HG03159 (cell line): ENCODE measurements at regions not wholly inside any gene's neighbourhood (a gene's known extent, or its start where the extent isn't known, plus 50 kb on each side); places are given as distances from the start of the nearest gene placed in this dataset.
"Not testable (repeated sequence)": the region's sequence is repeated elsewhere in the genome, so short reads cannot be mapped to it uniquely, and the experiment has no call there.

Experiments used
- ATAC-seq: cut with Tn5 transposase; IDR thresholded peaks from one replicate; pipeline ENCODE4 v1.9.1; 2021; ENCODE audit warnings: mild to moderate bottlenecking, moderate library complexity; ENCODE audit not compliant: unreplicated experiment

DNA sequence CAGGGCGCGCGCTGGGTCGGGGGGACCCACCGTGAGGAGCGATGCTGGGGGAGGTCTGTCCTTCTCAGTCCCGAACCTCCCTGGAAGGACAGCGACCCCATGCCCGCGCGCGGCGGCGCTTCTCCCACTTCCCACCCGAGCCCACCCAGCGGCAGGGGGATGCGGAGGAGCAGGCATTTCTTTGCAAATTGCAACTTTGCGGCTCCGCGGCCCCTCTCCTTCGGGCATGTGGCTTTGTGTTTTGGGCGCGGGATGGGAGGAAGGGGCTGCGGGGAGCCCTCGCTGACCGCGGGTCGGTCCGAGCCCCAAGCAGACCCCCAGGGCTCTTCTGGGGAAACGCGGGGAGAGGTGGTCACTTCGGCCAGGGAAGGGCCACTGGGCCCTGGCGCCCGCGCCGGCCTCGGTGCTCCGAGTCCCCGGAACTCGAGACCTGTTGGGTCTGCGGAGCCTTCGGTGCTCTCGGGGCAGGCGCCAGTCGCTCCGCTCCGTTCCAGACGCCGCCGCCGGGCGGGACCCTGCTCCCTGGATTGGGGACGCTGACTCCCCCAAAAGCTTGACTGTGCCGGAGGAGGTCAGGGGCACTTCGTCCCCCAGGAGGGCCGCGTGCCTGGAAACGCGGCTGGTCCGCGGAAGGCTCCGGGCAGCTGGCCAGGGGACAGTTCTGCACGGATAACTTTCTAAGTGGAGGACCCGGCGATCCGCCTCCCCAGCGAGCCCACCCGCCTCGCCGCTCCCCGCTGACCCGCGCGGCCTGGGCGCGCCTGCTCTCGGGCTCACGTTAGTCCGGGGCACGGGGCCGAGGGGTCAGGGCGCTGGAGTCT, 164.2 kb upstream of the DPP6 start:
- ATAC-seq, result no peak

DNA sequence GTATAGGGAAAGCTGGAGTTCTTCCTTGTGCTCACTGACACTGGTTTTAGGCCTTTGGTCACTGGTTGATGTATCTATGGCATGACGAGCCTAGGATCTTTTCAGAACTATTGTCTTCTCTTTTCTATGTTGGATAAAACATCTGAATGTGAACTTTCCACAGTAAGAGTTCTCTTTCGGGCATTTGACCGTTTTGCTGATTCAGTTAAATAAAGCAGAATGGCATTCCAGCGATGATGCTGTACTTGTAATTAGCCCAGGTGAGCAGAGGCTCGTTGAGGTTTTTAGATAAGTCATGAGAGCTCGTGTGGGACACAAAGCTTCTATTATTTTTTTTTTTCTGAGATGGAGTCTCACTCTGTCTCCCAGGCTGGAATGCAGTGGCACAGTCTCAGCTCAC, 160.2 kb upstream of the DPP6 start:
- no peak for ATAC-seq

DNA sequence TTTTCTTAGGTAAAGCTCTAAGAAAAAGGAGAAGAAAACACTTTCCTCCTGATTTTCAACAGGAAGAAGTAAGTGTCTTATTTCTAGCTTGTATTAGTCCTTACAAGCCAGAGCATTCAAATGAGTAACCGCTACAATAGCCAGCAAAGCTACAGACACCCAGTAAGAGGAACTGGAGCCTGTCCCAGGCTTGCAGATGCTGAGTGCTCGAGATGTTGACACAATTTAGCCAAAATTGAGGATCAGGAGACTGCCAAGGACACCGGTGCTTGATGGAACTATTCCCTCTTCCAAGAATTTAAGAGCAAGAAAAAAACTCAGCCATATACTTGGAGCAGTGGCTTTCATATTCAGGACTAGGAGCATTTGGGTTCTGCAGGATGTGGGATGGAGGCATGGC, 149.3 kb upstream of the DPP6 start:
- ATAC-seq, result no peak

DNA sequence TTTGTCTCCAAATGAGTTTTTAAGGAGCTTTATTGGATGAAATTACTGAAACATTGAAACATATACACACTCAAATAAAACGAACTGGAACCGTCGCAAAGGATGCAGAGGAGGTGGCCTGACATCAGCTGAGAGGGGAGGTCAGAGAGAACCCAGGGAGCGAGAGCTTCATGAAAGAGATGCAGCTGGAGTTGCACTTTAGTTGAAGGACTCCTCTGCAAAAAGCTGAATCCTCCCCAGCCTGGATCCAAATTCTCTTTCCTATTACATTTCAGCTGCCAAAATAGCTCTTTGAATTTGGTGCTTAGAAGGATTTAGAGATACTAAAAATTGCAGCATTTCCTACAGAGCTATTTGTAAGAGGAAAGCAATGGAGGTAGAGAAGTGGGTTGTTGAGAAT, 140.0 kb upstream of the DPP6 start:
- ATAC-seq, result no peak

DNA sequence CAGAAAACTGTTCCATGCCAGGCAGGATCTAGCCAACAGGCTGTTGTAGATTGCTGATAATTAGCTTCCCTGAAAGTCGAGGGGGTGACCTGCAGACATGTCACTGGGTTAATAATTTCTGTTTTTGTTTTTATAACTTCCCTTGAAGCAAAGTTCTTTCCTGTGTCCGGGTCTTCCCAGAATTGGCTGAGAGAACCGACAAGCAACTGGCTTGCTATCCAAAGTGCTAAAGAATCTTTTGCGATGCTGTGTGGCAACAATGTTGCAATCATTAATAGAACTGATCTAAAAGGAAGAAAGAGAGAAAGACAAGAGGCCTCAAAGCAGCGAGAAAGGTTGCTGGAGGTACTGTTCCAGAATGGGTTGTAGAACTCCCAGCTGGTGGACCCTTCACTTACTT, 132.1 kb upstream of the DPP6 start:
- ATAC-seq, result no peak

DNA sequence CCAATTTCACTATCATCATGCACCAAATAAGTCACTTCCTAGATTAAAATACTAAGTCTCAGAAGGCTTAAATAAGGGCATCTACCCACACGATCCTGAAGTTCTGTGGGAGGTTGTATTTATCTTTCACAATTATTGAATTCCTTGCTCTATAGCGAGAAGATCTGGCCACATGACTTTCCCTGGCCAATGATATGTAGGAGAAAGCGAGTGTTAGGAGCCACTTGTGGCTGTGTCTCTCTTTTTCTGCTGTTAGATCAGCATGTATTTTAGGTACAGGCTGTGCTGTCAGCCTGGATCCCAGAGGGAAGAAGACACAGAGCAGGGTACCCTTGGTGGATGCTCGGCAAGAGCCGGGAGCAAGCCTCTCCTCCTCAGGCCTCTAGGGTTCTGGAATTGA, 131.3 kb upstream of the DPP6 start:
- ATAC-seq, result no peak

DNA sequence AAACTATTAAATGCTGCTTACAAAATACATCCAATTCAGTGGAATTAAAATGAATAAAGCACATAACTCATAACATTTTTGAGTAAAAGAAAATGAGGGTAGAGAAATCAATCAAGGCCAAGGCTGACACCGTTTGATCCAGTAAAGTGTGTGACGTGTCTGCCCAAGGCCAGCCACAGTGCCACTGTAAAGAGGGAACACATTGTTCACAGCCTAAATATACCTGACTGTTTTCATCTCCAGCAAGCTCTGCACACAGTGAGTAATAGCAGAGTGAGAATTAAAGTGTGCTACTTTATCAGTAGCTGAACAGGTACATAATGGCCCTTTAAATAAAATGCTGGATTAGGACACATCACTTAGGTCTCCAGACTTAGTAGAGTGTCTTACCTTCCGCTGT, 130.8 kb upstream of the DPP6 start:
- no peak for ATAC-seq

DNA sequence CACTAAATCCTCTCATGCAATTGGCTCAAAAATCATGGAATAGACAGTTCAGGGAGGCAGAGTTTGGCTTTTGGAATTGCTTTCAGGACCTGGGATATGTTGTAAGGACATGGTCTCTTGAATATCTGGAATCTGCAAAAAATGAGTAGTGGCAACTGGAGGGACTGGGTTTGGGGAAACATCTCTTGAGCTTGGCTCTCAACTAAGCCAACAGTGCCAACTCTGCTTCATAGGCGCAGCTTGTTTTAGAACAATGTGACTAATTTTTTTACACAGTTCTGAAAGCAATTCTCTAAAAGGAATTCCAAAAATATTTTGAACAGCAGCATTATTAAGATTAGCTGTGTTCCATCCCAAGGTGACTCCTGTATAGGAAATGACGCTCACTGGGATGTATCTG, 121.5 kb upstream of the DPP6 start:
- ATAC-seq, result no peak

DNA sequence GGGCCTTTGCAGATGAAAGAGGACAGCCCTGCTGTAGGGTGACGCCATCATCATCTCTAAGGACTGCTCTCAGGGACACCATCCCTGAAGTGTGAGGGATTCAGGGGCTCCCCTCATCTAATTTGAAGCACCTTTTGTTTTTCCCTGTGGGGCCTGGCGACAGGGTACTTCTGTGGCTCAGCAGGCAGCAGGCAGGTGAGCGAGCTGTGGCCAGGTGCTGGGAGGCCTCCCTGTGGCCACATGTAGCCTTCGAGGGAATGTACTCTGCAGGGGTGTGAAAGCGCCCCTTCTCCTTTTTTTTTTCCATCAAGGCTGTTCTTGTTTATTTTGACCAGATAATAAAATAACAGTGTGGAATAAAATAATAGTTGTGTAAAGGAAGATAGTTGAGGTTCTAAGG, 118.2 kb upstream of the DPP6 start:
- ATAC-seq, result no peak

DNA sequence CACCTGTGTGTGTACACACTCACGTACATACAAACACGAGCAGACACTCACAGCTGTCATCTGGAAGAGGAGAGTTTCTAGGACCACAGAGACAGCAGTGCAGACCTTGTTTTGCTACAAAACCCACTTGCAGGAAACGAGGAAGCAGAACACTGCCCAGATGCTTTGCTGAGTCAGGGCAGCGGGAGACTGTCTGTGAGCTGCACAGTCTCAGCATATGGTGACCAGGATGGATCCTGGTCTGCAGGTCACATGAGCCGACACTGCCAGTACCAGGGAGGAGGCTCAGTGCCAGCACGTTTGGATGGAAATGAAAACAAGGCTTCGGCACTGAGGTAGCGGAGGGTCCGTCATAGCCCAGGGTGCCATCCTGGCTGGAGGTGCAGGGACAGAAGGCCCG, 117.6 kb upstream of the DPP6 start:
- no peak for ATAC-seq

DNA sequence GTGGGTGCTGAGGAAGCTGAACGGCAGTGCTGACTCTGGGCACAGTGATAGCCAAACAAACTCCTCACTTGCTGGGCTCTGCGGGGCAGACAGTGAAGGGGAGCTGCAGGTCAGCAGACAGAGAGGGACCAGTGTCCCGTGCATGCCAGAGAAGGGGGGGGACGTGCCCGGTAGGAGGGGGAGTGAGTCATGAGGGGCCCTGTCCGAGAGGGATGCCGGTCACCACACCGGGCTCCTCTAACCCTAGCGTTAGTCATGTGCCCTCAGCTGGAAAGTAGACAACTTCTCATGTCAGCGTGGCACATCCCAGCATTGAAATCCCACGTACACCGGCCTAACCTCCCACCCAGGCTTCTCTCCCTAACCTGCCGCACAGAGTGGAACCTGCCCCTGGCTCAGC, 117.1 kb upstream of the DPP6 start:
- no peak for ATAC-seq

DNA sequence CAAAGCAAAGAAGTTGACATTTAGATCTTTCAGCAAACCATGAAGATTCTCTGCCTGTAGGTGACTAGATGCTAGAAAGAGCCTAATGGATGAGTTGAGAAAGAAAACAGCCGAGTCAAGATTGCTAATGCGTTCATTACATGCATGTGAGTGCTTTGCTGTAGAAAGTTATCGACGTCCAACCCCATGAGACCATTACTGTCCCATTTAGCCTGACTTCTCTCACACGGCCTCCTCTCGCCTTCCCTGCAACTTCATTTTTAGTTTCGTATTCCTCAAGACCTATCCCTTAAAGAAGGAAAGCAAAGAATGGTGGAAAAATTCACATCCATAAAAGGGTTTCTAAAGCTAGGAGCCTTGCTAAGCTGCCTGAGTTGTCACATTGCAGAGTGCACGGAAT, 113.7 kb upstream of the DPP6 start:
- no peak for ATAC-seq

DNA sequence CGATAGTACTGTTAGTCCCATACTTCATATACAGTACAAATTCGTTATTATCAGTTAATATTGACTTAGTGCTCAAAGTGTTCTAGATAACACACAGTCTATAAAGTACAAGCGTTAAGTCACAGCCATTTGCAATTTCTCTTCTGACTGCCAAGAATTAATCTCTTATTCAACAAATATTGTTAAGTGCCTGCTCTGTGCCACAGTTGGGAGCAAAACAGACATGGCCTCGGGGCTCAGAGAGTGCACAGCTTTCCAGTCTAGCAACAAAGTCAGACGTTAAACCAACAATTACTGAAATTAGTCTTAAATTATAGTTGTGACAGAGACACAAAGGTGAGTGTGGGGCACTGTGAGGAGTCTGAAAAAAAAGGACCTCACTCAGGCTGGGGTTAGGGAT, 113.0 kb upstream of the DPP6 start:
- ATAC-seq, result no peak

DNA sequence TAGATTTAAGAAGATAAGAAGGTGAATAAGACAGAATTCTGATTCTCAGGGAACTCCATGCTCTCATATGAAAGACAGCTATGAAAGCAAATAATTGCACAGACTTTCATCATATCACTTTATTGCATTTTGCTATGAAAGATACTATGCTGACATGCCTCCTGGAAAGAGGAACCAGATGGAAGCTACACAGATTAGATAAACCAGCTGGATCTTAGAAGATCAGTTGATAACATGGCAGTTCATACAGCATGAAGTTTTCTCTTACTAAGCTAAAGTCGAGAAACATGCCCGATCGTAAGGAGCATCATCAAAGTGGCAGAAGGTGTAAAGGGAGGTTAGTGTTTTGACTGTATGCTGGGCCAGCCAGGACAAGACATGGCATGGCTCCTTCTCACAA, 112.5 kb upstream of the DPP6 start:
- ATAC-seq, result no peak

DNA sequence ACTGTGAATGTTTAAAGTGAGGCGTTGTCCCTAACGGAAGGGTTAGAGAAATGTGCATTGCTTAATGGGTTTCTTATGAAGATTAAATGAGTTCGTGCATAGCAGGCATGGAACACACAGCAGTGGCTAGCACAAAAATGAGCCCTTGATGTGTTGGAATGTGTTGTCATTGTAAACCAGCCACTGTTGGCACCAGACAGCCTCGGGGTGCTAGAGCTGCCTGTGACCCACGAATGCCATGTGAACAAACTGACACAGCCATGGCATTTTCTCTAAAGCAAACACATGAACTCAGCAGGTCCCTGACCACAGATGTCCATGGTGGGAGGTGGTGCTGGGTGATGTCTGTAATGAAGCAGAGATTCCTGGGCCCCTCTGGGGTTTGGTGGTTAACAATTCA, 111.1 kb upstream of the DPP6 start:
- no peak for ATAC-seq

DNA sequence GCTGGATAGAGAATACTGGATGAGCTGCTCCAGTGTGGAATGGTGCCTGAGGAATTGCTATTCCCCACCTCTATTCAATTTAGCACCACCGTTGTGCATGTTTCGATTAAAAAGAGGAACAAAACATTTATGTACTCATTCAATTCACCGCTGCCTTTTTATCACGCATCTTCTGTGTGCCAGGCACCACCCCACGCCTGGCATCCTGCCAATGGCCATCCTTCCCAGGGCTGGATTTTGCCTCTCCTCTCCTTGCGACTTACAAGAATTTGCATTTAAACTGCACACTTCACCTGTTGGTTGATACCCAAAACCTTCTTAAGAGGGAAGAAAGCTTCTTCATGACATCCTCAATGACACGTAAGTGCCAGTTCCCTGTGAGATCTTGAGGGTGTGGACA, 110.2 kb upstream of the DPP6 start:
- no peak for ATAC-seq

DNA sequence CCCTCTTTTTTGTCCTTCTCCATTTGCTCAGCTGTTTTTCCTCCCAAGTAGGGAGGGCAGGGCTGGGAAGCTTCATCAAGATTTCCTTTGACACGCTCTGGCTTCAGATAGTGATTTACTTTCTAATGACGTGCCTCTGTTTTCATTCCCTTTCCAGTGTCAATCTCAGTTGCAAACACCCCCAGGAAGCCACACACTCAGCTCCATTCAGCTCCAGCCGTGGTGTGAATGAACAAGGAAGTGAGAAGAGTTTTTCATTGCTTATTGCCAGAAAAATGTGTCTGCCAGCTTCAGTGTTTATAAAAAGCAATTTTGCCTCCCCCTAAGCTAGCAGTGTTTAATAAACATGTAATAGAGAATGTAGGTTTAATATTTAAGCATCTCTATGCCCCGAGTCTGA, 108.7 kb upstream of the DPP6 start:
- ATAC-seq, result no peak

DNA sequence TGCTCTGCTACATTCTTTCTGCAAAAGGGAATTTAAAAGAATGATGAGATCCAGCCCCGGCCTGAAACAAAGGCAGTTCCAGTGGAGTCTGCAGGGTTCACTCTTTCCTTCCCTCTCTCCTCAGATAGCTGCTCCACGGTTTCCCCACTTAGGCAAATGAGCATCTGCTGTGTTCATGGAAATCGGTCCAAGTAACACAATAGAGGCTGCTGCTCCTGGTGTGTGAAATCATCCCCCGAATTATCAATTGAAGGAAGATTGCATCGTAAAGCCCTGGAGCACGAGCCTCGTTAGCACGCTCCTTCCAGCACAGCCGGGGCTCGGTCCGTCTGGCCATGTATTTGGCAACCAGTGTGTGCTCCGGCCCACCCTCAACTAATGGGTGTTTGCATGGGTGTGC, 108.3 kb upstream of the DPP6 start:
- no peak for ATAC-seq

DNA sequence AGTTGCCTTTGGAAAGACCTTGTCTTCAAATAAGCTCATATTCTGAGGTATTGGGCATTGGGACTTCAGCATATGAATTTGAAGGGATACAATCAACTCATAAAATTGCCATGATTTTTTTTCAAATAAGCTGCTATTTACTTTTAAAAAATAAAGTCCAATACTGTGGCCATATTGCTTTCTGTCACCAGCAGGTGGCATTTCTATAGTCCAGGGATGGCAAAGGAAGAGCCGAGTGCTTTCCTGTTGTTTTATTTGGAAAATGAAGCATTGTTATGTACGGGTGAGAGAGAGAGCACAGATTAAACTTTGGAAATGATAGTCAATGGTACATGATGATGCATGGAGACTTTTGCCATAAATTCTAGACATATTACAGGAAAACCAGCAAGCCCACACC, 104.1 kb upstream of the DPP6 start:
- no peak for ATAC-seq

DNA sequence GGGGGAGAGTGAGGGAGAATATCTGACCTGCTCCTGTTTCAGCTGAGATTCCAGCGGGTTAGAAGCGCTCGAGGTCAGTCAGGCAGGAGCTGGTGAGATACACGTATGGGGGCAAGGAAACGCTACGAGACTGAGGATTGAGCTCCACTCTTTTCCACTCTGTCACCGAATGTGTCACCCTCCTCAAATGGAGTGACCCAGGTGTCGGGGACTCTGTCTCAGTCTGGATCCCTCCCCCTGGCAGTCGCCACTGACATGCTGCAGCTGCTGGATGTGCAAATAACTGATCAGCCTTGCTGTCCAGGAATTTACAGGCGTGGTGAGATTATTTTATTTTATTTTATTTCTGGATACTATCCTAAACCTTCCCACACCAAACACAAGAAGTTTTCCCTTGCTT, 100.9 kb upstream of the DPP6 start:
- ATAC-seq, result no peak

DNA sequence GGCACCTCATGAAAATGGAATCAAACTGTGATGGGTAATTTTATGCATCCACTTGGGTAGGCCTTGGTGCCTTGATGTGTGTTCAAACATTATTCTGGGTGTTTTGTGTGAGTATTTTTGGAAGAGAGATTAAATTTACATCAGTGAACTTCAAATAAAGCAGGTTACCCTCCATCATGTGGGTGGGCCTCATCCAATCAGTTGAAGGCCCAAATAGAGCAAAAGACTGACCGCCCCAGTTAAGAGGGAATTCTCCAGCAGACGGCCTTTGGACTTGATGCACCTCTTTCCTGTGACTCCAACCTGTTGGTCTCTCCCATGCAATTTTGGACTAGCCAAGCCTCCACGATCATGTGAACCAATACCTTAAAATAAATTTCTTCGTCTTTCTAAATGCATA, 97.7 kb upstream of the DPP6 start:
- ATAC-seq, result no peak

DNA sequence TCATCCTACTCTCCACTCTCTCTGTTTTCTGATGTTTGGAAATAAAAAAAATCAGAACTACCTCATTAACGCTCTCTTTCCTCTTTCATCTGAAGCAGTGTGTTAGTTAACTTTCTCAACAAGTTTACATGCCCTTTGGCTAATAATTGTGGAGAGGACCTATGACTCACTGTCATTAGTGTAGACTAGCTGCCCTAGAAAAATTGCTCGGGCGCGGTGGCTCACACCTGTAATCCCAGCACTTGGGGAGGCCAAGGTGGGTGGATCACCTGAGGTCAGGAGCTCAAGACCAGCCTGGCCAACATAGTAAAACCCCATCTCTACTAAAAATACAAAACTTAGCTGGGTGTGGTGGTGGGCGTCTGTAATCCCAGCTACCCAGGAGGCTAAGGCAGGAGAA, 94.5 kb upstream of the DPP6 start:
- not testable (repeated sequence) for ATAC-seq

DNA sequence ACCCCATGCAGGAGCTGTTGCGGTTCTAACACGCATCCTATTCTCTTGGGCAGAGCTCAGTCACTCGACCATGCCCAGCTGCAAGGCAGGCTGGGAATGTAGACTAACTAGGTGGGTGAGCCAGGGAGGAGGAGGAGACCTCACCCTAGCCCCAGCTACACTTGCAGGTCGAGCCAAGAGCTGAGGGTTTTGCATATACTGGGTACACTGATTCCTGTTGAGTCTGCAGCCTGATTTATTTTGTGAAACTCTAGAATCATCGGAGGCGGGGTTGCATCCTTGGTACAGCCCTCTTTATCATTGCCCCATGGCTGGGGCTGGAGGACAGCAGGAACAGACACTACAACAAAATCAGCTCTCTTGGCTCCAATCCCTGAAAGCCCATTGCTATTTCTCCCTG, 93.8 kb upstream of the DPP6 start:
- not testable (repeated sequence) for ATAC-seq
